M059J (cell line): ENCODE measurements at regions not wholly inside any gene's neighbourhood (a gene's known extent, or its start where the extent isn't known, plus 50 kb on each side); places are given as distances from the start of the nearest gene placed in this dataset.
A peak's percentile ranks its signal among the peaks of the same experiment; 100 is the strongest.
"Not testable (repeated sequence)": the region's sequence is repeated elsewhere in the genome, so short reads cannot be mapped to it uniquely, and the experiment has no call there.

ENCODE experiments used
- DNase-seq: peaks from one replicate; pipeline ENCODE4 v3.0.0-alpha.2; 2012; ENCODE audit warnings: low read depth

DNA sequence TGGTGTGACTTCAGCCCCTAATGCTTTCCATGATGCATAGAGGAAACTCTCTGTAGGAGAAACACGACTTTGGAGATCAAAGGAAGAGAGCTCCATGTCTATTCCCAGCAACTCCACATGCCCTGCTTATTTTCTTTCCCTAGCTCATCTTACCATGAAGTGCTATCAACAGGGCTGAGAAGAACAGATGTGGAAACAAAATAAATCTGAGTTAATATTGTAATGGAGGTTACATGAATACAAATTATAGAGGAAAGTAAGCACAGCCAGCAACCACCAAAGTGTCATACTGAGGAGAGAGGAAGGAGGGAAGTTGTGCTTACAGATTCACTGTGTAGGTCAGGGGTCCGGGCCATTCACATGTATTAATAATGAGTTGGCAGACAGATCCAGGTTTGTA, 157.5 kb downstream of the RFPL4B start:
- DNase-seq, result no peak

DNA sequence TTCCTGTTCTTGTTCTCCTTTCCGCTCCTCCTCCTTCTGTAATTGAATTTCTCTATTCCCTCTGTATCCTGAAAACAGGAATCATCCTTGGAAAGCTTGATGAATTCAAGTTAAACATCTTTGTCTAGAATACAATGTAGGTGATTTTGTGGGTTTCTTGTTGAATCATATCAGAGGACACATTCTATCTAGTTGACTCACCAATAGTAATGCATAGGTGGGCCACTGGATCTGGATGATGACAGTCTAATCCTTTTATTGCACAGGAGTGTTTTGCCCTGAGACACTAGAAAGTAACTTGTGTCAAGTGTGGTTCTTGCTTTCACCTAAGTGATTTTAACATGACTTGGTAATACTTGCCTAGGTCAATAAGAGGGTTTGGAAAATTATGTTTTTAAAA, 164.3 kb downstream of the RFPL4B start:
- DNase-seq, result peak; percentile 29

DNA sequence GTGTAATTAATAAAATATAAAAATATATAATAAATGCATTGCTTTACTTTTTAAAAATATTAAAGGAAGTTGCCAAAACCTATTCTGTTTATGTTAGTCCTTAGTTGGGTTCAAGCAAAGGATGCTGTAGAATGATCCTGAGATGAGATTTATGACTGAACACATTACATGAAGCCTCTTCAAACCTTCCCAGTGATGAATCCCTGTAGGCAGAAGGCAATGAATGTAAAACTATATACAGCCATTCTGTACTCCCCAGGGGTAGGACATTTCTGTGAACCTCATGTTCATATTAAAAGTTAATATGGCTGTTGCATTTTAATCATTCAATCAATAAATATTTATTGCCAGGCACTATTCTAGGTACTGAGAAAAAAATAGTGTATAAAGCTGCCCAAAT, 166.0 kb downstream of the RFPL4B start:
- DNase-seq, result no peak

DNA sequence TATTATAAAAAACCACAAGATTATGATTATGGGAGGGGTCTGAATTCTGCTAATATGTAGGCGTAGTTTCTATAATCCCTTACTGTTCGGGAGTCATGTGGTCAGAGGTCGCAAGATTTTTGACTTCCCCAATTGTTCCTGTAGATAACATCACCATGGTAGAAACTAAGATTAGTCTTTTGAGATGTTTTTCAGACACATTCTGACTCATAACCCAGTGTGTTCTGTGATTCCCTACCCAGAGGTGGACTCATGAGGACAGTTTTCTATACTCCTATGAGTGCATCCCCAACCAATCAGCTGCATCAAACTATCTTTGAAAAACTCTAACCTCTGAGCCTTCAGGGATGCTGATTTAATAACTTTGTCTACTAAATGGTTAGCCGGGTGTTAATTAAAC, 175.5 kb downstream of the RFPL4B start:
- DNase-seq, result peak; percentile 12

DNA sequence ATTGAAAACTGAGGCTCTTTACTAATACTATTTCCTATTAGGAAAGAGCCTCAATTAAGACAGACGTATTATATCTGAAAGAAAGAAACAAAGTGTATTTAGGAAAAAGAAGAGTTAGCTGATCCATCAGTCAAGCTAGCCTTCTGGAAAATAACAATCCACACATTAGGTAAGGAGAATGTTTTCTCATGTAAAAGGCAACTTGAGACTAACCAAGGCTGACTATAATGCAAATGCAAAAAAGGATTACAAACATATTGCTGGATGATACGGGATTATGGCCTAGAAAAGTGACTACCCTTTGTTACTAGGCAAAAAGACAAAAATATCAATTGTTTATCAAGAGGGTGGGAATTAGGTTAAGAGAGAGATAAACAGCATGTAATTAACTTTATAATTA, 176.9 kb downstream of the RFPL4B start:
- no peak for DNase-seq

DNA sequence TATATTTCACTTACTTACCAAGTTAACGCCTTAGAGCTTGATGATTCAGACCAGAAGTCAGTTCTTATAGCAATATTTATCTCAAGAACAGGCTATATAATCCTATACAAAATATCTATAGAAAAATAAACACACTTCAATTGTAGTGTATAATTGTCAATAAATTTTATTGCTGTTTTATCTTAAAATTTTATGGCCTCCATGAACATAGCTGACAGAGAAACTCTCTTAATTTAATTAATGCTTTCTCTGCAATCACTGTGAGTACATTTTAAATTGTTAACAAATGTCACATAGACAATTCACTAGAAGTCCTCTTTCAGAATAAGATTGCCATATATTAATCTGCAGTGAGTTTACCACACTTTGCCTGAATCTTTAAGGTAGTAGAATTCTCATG, 178.6 kb downstream of the RFPL4B start:
- DNase-seq, result no peak

DNA sequence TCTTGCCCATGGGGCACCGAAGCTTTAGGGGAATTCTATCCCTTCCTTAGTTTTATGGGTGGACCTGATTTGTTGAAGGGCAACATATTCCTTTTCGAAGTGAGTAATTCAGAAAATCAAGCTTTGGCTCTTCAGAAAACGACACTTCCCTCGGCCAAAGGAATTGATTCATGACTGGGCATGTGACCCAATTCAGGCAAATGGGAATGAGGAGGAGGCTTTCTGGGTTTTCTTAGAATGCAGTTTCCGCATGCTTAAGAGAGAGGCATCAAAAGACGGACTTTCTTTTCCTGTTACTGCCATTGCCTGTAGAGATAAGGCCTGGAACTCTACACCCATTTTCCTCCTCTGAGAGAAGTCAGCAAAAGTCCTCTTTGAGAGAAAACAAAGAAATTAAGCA, 179.5 kb downstream of the RFPL4B start:
- no peak for DNase-seq

DNA sequence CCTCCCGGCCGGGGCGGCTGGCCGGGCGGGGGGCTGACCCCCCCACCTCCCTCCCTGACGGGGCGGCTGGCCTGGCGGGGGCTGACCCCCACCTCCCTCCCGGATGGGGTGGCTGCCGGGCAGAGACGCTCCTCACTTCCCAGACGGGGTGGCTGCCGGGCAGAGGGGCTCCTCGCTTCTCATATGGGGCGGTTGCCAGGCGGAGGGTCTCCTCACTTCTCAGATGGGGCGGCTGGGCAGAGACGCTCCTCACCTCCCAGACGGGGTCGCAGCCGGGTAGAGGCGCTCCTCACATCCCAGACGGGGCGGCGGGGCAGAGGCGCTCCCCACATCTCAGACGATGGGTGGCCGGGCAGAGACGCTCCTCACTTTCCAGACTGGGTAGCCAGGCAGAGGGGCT, 181.2 kb downstream of the RFPL4B start:
- not testable (repeated sequence) for DNase-seq

DNA sequence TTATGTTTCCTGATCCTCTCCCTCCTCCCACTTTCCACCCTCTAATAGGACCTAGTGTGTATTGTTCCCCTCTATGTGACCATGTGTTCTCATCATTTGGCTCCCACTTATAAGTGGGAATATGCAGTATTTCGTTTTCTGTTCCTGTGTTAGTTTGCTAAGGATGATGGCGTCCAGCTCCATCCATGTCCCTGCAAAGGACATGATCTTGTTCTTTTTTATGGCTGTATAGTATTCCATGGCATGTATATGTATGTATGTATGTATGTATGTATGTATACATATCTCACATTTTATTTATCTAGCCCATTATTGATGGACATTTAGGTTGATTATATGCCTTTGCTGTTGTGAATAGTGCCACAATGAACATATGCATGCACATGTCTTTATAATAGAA, 188.7 kb downstream of the RFPL4B start:
- DNase-seq, result no peak

DNA sequence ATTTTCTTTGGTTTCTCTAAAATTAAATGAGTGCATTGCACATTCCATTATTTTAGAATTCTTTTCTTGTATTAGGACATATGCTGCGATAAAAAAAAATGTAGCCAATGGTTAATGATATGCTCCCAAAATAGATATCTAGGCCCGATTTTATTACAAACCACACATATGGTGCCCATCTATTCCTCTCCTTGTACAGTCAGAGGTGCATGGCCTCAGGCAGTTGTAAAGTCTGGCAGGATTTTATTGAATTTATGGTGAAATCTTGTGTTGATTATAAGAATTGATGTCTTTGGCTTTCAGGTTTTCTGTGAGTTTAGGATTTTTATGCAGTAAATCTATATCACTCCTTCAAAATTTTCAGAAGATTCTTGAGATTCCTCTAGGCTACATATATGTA, 192.2 kb downstream of the RFPL4B start:
- peak; percentile 35 for DNase-seq

DNA sequence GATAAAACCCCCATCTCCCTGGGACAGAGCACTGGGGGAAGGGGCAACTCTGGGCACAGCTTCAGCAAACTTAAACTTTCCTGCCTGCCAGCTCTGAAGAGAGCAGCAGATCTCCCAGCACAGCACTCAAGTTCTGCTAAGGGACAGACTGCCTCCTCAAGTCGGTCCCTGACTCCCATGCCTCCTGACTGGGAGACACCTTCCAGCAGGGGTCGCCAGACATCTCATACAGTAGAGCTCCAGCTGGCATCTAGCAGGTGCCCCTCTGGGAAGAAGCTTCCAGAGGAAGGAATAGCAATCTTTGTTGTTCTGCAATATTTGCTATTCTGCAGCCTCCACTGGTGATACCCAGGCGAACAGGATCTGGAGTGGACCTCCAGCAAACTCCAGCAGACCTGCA, 194.7 kb downstream of the RFPL4B start:
- peak; percentile 10 for DNase-seq

DNA sequence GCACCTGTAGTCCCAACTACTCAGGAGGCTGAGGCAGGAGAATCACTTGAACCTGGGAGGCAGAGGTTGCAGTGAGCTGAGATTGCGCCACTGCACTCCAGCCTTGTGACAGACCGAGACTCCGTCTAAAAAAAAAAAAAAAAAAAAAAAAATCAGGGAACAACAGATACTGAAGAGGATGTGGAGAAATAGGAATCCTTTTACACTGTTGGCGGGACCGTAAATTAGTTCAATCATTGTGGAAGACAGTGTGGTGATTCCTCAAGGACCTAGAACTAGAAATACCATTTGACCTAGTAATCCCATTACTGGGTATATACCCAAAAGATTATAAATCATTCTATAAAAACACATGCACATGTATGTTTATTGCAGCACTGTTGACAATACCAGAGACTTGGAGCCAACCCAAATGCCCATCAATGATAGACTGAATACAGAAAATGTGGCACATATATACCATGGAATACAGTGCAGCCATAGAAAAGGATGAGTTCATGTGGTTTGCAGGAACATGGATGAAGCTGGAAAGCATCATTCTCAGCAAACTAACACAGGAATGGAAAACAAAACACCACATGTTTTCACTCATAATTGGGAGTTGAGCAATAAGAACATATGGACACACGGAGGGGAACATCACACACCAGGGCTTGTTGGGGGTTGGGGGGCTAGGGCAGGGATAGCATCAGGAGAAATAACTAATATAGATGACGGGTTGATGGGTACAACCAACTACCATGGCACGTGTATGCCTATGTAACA, 200.4 kb downstream of the RFPL4B start:
- not testable (repeated sequence) for DNase-seq

DNA sequence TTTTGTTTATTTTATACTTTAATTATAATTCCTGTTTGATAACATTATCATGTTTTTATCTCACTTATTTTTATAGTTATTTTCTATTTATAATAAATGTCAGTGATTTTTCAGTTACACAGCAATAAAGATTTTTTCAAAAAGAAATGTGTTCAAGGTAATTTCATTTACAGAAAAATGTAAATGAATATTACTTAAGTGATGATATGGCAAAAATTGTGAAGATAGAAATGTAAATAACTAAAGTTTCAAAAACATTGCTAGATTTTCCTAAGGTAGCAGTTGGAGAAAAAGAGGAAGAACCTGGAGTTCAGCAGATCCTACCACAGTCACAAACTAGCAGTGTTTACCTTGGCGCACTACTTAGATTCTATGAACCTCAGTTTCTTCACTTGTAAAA, 202.6 kb downstream of the RFPL4B start:
- no peak for DNase-seq

DNA sequence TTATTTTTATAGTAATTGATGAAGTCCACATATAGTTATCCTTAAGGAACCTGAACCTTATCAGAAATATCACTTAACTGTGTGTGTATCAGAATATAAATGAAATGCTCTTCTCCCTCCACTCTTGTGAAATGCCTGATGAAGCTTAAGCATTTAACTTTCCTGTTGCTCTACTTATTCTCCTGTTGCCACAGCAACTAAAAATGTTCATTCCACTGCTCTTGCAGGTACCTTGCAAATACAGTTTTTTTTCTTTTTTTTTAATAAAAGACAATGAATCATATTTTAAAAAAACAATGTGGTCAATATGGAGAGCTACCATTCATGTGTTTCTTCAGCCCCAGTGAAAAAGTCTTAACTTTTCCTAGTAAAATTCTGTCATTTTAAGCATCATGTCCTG, 210.3 kb downstream of the RFPL4B start:
- peak; percentile 21 for DNase-seq

DNA sequence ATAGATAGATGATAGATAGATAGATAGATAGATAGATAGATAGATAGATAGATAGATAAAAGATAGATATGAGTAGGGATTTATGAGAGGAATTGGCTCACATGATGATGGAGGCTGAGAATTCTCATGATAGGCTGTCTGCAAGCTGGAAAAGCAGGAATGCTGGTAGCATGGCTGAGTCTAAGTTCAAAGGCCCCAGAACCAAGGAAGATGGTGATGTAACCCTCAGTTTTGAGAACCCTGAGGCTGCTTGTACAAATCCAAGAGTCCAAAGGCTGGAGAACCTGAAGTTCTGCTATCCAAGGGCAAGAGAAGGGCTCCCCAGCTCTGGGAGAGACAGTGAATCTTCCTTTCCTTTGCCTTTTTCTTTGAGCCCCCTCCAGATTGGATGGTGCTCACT, 210.8 kb downstream of the RFPL4B start:
- DNase-seq, result no peak

DNA sequence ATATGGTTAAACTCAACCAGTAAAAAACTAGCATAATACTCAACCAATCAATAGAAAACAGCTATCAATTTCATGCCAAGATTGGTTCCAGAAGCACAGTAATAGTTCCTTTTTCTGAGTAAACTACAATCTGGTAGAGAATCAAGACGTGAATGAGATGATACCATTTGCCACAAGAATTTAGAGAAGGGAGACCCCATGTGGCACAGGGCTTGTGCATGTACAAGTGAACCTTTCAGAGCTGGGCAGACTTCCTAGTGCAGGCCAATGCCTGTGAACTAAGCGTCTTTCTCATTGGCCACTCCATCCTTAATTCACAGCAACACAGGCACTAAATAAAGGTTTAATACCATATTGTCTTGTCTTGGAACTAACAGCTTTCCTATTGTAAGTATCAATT, 213.5 kb downstream of the RFPL4B start:
- no peak for DNase-seq

DNA sequence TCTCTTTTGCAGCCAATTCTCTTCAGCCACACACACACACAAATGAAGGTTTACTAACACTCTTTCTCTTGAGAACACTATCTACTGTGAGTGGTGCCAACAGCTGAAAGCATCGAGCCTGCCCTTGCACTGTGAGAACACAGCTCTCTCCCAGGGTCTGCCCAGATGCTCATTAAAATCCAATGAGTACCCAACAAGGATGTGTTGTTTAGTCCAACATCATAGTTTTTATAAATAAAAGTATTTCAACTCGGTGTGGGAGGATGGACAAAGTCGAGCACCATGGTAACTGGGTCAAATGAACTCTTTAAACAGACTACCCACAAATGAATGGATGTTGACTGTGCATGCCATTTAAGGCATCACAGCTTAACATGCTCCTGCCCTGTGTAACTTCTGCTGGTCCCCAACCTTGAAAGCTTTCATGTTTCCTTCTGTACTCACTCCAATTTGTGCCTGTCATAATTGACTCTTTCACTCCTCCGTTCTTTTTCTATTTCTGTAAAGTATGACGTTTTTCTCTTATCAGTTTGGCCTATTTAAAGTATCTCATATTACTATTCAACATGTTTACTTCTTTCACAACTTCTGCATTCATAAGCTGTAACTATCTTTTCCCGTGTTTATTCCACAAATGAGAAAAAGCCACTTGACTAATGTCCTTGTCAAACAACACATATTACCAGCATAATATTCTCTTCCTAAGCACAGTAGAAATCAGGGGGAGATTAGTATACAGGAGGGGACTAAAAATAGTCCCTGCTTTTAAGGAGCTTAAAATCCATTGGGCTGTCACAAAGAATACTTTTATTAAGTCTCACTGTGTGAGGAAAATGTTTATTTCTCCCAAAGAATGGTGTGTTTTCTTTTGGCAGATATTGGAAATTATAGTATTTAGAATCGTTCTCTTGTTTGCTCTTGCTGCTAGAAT, 215.4 kb downstream of the RFPL4B start:
- peak; percentile 72 for DNase-seq

DNA sequence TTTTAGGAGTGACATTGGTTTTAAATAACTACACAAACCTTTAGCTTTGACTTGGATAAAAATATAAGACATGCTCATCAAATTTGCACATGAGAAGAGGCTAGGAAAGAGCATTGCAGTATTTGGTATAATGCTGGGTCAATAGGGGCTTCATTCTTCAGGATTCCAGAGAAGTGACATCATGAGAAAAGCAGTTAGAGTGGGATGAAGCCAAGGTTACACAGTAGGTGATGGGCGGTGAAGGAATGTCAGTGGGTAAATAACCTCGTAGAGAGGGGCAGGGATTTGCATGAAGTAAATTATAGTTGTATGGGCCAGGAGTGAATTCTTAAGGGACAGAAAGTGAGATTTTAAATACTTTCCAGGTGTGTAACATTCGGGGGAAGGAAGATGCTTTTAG, 216.2 kb downstream of the RFPL4B start:
- DNase-seq, result peak; percentile 86

DNA sequence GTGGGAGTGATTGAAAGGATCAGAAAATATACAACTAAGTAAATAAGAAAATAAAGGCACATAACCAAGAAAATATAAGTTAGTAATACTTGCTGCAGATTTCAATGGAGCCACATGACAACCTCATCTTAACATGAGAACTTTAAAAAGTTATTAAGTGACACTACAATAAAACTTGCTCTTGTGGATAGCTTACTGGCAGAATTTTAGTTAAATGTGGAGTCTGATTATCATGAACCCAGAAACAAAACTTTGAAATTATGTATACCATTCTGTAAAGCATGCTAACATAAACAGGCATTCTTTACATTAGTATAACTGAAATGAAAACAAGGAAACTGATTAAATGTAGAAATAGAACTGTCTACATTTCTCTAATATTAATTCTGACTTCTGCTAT, 220.9 kb downstream of the RFPL4B start:
- DNase-seq, result no peak

DNA sequence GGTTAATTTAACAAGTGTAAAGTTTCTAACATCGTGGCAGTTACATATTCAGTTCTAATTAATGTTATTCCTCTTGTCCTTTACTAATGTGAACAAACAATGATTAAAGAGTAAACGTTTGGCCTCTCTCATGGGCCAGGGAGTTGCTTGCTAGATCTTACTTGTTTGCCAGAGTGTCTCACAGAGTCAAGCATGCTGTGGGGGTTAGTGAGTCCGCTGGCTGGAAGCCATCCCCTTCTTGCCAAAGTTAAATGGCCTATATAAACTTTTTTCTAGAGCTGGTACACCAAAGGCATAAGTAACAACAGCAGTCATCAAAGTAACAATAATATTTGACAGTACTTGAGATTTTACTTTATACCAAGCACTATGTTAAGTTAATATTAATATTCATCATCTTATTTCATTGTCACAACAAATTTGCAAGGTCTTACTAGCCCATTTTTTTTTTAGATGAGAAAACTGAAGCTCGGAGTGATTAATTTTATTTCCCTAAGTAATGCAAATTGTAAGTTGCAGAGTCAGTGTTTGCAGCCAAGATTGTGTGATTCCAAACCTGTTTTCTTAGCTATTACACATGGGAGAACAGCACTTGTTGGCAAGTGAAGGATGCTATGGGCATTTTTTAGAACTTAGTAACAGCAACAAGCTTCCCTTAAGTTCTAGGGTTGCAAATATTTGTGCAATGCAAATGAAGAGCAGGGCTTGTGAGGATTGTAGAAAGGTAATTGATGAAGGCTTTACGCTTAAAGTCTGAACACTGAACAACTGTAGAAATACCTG, 224.5 kb downstream of the RFPL4B start:
- peak; percentile 65 for DNase-seq

DNA sequence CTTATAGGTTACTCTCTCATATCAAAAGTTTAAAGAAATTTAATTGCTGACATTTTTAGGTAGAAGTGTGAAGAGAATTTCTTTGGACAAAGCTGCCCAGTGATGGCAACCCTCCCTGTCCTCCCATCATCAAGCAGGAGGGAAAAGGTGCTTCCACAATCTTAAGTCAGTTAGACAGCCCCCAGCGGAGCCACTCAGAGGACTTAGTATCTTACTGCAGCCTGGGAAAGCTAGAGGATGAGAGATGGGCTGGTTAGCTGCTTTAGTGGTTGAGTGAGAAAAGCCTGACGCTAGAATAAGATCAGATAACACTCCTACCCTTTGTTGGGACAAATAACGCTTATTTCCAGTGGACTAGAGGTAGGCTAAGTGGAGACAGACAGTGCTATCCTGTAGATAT, 227.1 kb downstream of the RFPL4B start:
- no peak for DNase-seq

DNA sequence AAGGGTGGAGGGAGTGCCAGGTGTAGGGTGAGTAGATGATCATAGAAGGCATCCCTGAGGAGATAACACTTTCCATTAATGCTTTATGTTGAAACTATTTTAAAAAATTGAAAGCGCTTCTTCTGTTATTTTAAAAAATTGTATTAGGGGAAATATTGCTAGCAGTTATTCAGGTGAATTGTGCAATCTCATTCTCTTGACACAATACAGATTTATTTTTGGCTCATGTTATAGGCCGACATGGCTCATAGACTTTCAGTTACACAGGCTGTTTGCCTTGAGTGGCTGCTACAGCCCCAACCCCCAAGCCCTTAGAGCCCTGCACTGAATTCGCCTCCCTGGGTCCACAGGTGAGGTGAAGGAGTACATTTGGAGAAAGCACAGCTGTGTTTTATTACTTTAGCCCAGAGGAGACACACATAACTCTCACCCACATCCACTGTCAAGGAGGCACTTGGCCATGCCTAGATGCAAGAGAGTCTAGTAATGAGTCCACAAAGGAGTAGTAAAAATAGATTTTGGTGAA, 228.2 kb downstream of the RFPL4B start:
- no peak for DNase-seq
